MM.1S (cell line): ENCODE measurements at regions not wholly inside any gene's neighbourhood (a gene's known extent, or its start where the extent isn't known, plus 50 kb on each side); places are given as distances from the start of the nearest gene placed in this dataset.

ENCODE experiments used
- EZH2 ChIP-seq: fragments of 300-600 bp; sonication (generic); optimal IDR thresholded peaks from 2 replicates; pipeline ENCODE3; 2017; ENCODE audit warnings: low read depth, mild to moderate bottlenecking, antibody characterized with exemption, low read length, mixed read lengths
- TF ChIP-seq, protein P1 (sequence below): fragments of 300-600 bp; sonication (generic); IDR thresholded peaks from 2 replicates; pipeline ENCODE4 v1.5.1; 2016; ENCODE audit warnings: antibody characterized with exemption, low read length, mixed read lengths

DNA sequence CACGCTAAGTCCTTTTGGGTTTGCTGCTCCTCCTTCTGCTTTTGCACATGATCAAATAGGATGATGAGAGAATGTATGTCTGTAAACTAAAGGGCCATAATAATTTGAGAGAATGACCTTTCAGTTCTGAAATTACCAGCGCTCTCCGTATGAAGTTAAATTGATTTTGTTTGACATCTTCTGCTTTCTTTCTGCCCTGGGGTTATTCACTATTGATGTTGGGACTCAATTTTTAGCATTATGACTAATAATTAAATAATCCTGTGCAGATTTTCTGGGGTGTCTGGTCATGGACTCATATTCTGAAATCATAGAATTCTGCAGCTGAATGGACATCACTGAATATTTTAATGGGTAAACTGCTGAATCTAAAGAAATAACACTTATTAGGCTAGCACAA, 423.2 kb downstream of the POM121L12 start:
- TF ChIP-seq, protein P1, sequence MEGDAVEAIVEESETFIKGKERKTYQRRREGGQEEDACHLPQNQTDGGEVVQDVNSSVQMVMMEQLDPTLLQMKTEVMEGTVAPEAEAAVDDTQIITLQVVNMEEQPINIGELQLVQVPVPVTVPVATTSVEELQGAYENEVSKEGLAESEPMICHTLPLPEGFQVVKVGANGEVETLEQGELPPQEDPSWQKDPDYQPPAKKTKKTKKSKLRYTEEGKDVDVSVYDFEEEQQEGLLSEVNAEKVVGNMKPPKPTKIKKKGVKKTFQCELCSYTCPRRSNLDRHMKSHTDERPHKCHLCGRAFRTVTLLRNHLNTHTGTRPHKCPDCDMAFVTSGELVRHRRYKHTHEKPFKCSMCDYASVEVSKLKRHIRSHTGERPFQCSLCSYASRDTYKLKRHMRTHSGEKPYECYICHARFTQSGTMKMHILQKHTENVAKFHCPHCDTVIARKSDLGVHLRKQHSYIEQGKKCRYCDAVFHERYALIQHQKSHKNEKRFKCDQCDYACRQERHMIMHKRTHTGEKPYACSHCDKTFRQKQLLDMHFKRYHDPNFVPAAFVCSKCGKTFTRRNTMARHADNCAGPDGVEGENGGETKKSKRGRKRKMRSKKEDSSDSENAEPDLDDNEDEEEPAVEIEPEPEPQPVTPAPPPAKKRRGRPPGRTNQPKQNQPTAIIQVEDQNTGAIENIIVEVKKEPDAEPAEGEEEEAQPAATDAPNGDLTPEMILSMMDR = no peak
- no peak for TF ChIP-seq EZH2
